Heart left ventricle (tissue), 16 donors: ENCODE measurements at regions not wholly inside any gene's neighbourhood (a gene's known extent, or its start where the extent isn't known, plus 50 kb on each side); places are given as distances from the start of the nearest gene placed in this dataset.

Experiments
- ATAC-seq, 4 donors: fragments of 200-7000 bp; cut with Tn5 transposase; one replicate each; pipeline ENCODE4 v1.9.1; 2020 to 2022; ENCODE audit warnings: moderate library complexity in 4 of 4, mild to moderate bottlenecking in 3 of 4, moderate number of reproducible peaks in 1 of 4
- DNase-seq, 5 donors: peaks; one replicate each; pipeline ENCODE4 v3.0.0-alpha.2; 2020
- H3K27ac ChIP-seq, 12 donors: fragments of 200-600 bp; sonication (generic) in 4 of 12; one replicate each; pipeline versions ENCODE4 v1.5.0 to v1.8.0; 2016 to 2022; ENCODE audit warnings: mild to moderate bottlenecking in 2 of 12
- H3K27me3 ChIP-seq, 9 donors: fragments of 200-600 bp; sonication (generic) in 2 of 9; one replicate each; pipeline versions ENCODE4 v1.5.1 to v1.8.0; 2016 to 2022; ENCODE audit warnings: mild to moderate bottlenecking in 3 of 9
- H3K36me3 ChIP-seq, 9 donors: fragments of 200-600 bp; sonication (generic) in 2 of 9; one replicate each; pipeline versions ENCODE4 v1.5.0 to v1.8.0; 2018 to 2022; ENCODE audit warnings: mild to moderate bottlenecking in 2 of 9
- H3K4me1 ChIP-seq, 12 donors: fragments of 200-600 bp; sonication (generic) in 4 of 12; one replicate each; pipeline versions ENCODE4 v1.5.0 to v1.8.0; 2016 to 2022; ENCODE audit warnings: mild to moderate bottlenecking in 3 of 12
- H3K4me3 ChIP-seq, 12 donors: fragments of 200-600 bp; sonication (generic) in 4 of 12; one replicate each; pipeline versions ENCODE4 v1.5.0 to v1.8.0; 2017 to 2022; ENCODE audit warnings: mild to moderate bottlenecking in 9 of 12, moderate library complexity in 4 of 12
- H3K9me3 ChIP-seq, 12 donors: fragments of 200-600 bp; sonication (generic) in 4 of 12; one replicate each; pipeline versions ENCODE4 v1.5.0 to v1.8.0; 2016 to 2022; ENCODE audit warnings: mild to moderate bottlenecking in 1 of 12
- POLR2A ChIP-seq, 2 donors: fragments of 450-650 bp; IDR thresholded peaks; one replicate each; pipeline ENCODE4 v1.6.1; 2017; ENCODE audit warnings: antibody characterized with exemption in 2 of 2, mild to moderate bottlenecking in 2 of 2, moderate library complexity in 2 of 2
- WGBS, 4 donors: extraction: QIAGEN DNeasy Blood & Tissue Kit in 2 of 4; methylation state at CpG; one replicate each; pipeline versions ENCODE4 v1.1.5 to v1.1.7; 2013 to 2018; 5-methylcytosine and 5-hydroxymethylcytosine counted together
- intact Hi-C, 10 donors: fragments of 100-400 bp; cut with DNase I; formaldehyde crosslinking; loops; one replicate each; pipeline versions ENCODE4 v1.11.1 to v1.14.2; 2022
- TF ChIP-seq, protein P1 (sequence below), 12 donors: fragments of 200-600 bp; sonication (generic) in 4 of 12; IDR thresholded peaks; one replicate each; pipeline versions ENCODE4 v1.5.0 to v1.8.0; 2018 to 2022; ENCODE audit warnings: antibody characterized with exemption in 12 of 12, mild to moderate bottlenecking in 5 of 12
- donor health status: ischemic (EF 13 %, LVEDD 7.1; RV severe dilation, severe dysfunction).
- donor health status: healthy with polysubstance abuse.
- donor health status: DM: no; HTN: yes; CAD: no.
- donor health status: DM: no; HTN: no; CAD: no.
- donor health status: ischemic (EF 25% LVEDD 6.9; RV normal size, moderate dysfunction).
- donor health status: ischemic (EF 25% LVEDD 5.7; RV mildly dilated, moderate dysfunction).
- donor health status: healthy.
- donor health status: DM: yes; HTN: yes; CAD: no.
- donor health status: ischemic (EF 35%, LVEDD 5.7; RV mildly dilated, moderate dysfunction).
- donor health status: nonischemic (EF 11% LVEDD 7.7; RV severe dilation, severe dysfunction).
- donor health status: DM: yes; HTN: yes; CAD: no.
- donor health status: PGD.
- donor health status: ischemic (EF 29% LVEDD 5.4; RV normal size, mild dysfunction).
- donor health status: nonischemic (EF 23%, LVEDD 6.1; RV moderate dilation, normal function).

DNA sequence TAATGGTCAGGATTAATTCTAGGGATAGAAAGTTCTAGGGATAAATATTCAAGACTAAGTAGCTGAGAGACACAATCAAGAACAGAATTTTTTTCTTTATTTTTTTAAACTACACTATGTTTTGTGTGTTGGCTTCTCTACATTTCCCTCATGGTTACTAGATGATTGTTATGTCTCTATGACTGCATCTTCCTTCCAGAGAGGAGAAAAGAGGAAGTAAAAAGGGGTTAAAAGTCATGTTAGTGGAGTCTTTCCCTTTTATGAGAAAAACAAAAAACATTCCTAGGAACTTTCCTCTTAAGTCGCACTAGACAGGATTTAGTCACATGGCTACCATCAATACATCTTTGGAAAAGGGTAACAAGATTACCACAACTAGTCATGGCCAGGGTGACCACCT lies 375.0 kb downstream of the KCNJ2 start:
- Histone ChIP-seq H3K4me1 (peaks cover 0 to 2% (median 0%) of the 10 kb centered on the region in 12 donors), H3K36me3 (no peaks in the 10 kb centered on the region), H3K27ac (peak overlapping the region in 1 of 12 donors; percentile 3), H3K27me3 (no peaks in the 10 kb centered on the region), H3K4me3 (no peak overlapping the region), H3K9me3 (no peaks in the 10 kb centered on the region)
- intact Hi-C loops: no loop called here
- no peak for TF ChIP-seq POLR2A (IDR thresholded peaks at IDR 0.05)
- TF ChIP-seq, protein P1, sequence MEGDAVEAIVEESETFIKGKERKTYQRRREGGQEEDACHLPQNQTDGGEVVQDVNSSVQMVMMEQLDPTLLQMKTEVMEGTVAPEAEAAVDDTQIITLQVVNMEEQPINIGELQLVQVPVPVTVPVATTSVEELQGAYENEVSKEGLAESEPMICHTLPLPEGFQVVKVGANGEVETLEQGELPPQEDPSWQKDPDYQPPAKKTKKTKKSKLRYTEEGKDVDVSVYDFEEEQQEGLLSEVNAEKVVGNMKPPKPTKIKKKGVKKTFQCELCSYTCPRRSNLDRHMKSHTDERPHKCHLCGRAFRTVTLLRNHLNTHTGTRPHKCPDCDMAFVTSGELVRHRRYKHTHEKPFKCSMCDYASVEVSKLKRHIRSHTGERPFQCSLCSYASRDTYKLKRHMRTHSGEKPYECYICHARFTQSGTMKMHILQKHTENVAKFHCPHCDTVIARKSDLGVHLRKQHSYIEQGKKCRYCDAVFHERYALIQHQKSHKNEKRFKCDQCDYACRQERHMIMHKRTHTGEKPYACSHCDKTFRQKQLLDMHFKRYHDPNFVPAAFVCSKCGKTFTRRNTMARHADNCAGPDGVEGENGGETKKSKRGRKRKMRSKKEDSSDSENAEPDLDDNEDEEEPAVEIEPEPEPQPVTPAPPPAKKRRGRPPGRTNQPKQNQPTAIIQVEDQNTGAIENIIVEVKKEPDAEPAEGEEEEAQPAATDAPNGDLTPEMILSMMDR (IDR thresholded peaks at IDR 0.05): no peak
- 68 to 83% (median 81%) methylated on average over 1 of the region's 1 CpG for WGBS, 4 donors
- no peak for ATAC-seq
- no peak for DNase-seq

DNA sequence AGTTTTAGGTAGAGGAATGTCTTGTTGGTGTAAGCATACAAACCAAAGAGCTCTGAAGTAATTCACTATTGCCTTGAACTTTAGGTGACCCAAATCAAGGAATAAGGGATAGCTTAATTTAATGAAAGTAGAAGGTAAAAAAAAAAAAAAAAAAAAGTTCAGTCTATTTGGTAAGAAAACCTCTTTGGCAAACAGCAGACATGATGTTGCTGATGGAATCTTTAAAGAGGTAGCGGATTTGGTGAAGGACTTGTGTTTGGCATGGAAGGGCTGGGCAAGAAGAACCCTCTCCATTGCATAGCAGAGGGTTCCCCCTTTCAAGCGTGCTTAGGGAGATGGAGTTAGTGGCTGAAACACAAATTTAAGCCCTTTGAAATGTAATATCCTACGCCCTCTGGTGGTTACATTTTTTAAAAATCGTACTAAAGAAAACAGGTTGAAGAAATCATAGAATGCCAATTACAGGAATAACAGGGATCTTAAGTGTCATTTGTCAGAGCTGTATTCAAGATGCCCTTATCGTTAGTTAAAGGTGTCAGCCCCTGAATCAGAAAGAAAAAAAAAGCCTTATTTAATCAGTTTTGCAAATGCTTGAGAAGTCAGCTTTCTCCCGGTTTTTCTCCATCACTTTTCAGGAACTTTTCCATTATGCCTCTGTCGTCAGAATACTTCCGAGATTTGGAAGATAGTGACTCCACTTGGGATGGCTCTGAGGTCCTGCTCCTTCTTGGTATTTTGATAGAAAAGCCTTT lies 383.1 kb downstream of the KCNJ2 start:
- ATAC-seq (peak; percentile 64 to 83 (median 75)), DNase-seq (no peak)
- Histone ChIP-seq H3K4me3 (peak overlapping the region in 5 of 12 donors; percentile 7 to 21 (median 13)), H3K36me3 (no peaks in the 10 kb centered on the region), H3K4me1 (peaks cover 0 to 5% (median 0%) of the 10 kb centered on the region in 12 donors), H3K27me3 (no peaks in the 10 kb centered on the region), H3K9me3 (no peaks in the 10 kb centered on the region), H3K27ac (peak overlapping the region in 3 of 12 donors; percentile 7 to 13 (median 9))
- 14 to 19% (median 17%) methylated on average over 8 of the region's 8 CpGs for WGBS, 4 donors
- intact Hi-C loops: loop anchor here (5.0 to 10.0 kb wide), 13 partner anchors 72 to 1028 kb away; partner anchors contain the start of gene KCNJ2 (in 8 of the 10)
- TF ChIP-seq, protein P1 (IDR thresholded peaks at IDR 0.05): peak in 11 of 12 donors; percentile 45 to 69 (median 59)
- TF ChIP-seq POLR2A (IDR thresholded peaks at IDR 0.05): no peak

DNA sequence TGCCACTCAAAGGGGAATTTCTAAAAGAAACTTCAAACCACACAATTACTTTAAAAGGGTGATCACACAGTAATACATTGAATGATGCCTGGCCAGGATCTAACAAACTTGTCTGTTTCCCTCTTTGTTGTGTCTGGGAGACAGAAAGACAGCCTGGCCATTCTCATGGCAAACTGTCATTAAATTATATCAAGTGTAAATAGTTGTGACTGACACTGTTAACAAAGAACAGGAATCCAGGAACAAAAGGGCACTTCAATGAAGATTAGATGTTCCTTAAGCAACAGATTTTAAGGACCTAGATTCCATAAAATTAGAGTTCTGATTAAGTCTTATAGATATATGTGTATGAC lies 383.6 kb downstream of the KCNJ2 start:
- Histone ChIP-seq H3K4me3 (peak overlapping the region in 5 of 12 donors; percentile 7 to 21 (median 13)), H3K9me3 (no peaks in the 10 kb centered on the region), H3K27me3 (no peaks in the 10 kb centered on the region), H3K4me1 (peaks cover 0 to 5% (median 0%) of the 10 kb centered on the region in 12 donors), H3K27ac (peak overlapping the region in 3 of 12 donors; percentile 7 to 13 (median 9)), H3K36me3 (no peaks in the 10 kb centered on the region)
- DNase-seq (no peak), ATAC-seq (peak; percentile 59 to 89 (median 66))
- intact Hi-C loops: loop anchor here (5.0 to 10.0 kb wide), 13 partner anchors 72 to 1028 kb away; partner anchors contain the start of gene KCNJ2 (in 8 of the 10)
- TF ChIP-seq POLR2A (IDR thresholded peaks at IDR 0.05): no peak
- TF ChIP-seq, protein P1 (IDR thresholded peaks at IDR 0.05): no peak

DNA sequence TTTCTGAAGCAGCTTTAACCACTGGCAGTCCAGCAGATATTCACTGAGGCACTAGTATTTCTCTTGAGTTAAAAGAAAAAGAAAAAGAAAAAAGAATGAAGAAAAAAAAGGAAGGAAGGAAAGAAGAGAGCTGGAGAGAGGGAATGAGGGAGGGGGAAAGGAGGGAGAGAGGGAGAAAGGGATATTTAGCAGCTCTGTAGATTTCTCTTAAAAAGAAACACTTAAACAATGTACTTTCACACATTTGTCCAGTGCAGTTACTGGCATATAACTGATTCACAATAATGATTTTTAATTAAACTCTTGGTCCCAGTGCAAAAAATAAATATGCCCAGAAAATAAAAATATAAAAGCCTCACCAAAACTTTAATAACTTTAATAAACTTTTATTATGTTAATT lies 386.4 kb downstream of the KCNJ2 start:
- intact Hi-C loops: loop anchor here in 8 of 10 donors (10.0 kb wide), 6 partner anchors 69 to 1031 kb away; partner anchors contain the start of gene KCNJ2 (in 3 of the 8)
- ATAC-seq (no peak), DNase-seq (no peak)
- no peak for TF ChIP-seq POLR2A (IDR thresholded peaks at IDR 0.05)
- no peaks in the 10 kb centered on the region for H3K27me3 ChIP-seq
- peaks cover 0 to 5% (median 0%) of the 10 kb centered on the region in 12 donors for H3K4me1 ChIP-seq
- no peak overlapping the region for H3K4me3 ChIP-seq
- H3K9me3 ChIP-seq: no peaks in the 10 kb centered on the region
- no peak overlapping the region for H3K27ac ChIP-seq
- no peaks in the 10 kb centered on the region for H3K36me3 ChIP-seq
